Psoas muscle (tissue), 7 donors: ENCODE measurements at regions not wholly inside any gene's neighbourhood (a gene's known extent, or its start where the extent isn't known, plus 50 kb on each side); places are given as distances from the start of the nearest gene placed in this dataset.

Experiments
- ATAC-seq, 4 donors: fragments of 200-7000 bp; cut with Tn5 transposase; one replicate each; pipeline ENCODE4 v1.9.1; 2020; ENCODE audit warnings: moderate library complexity in 3 of 4, mild to moderate bottlenecking in 2 of 4
- DNase-seq, 2 donors: peaks; one replicate each; pipeline ENCODE4 v3.0.0-alpha.2; 2020
- H3K27ac ChIP-seq: fragments of 200-600 bp; one replicate; pipeline ENCODE4 v1.8.0; 2022
- H3K27me3 ChIP-seq, 3 donors: fragments of 200-600 bp in 1 of 3; one replicate each; pipeline versions ENCODE4 v1.6.1 to v1.8.0; 2013 to 2022; ENCODE audit warnings: low read length in 2 of 3, mild to moderate bottlenecking in 2 of 3, moderate library complexity in 1 of 3; ENCODE audit not compliant: insufficient read depth in 3 of 3
- H3K36me3 ChIP-seq, 2 donors: fragments of 200-600 bp in 1 of 2; one replicate each; pipeline versions ENCODE4 v1.6.1 to v1.8.0; 2013 to 2022; ENCODE audit warnings: low read depth in 1 of 2, mild to moderate bottlenecking in 1 of 2, moderate library complexity in 1 of 2; ENCODE audit not compliant: insufficient read depth in 1 of 2
- H3K4me1 ChIP-seq: fragments of 200-600 bp; one replicate; pipeline ENCODE4 v1.8.0; 2022
- H3K4me3 ChIP-seq: fragments of 200-600 bp; one replicate; pipeline ENCODE4 v1.8.0; 2022; ENCODE audit warnings: mild to moderate bottlenecking
- H3K9me3 ChIP-seq: fragments of 200-600 bp; one replicate; pipeline ENCODE4 v1.8.0; 2022
- CTCF ChIP-seq: fragments of 200-600 bp; IDR thresholded peaks from one replicate; pipeline ENCODE4 v1.8.0; 2022; ENCODE audit warnings: antibody characterized with exemption
- WGBS, 3 donors: extraction: QIAGEN DNeasy Blood & Tissue Kit; methylation state at CpG; one replicate each; pipeline versions ENCODE4 v1.1.6 to v1.1.7; 2013; 5-methylcytosine and 5-hydroxymethylcytosine counted together
- intact Hi-C, 2 donors: fragments of 100-400 bp; cut with DNase I; formaldehyde crosslinking; loops; one replicate each; pipeline versions ENCODE4 v1.11.0 to v1.14.2; 2022
- donor health status: healthy with polysubstance abuse.
- donor health status: DM: no; HTN: no; CAD: no; lungs with moderate emphysema.
- donor health status: Bipolar disorder and iron deficiency.
- donor health status: healthy.
- donor health status: DM: yes; HTN: yes; CAD: no.
- donor health status: DM: no; HTN: no; CAD: no.
- donor health status: DM: yes; HTN: yes; CAD: no.

GRCh38 chr6:21828704-21829103, 235.2 kb downstream of the SOX4 start:
- no peak for TF ChIP-seq CTCF
- no peak for DNase-seq
- H3K36me3 ChIP-seq = no peaks in the 10 kb centered on the region
- no peak overlapping the region for H3K4me3 ChIP-seq
- no peaks in the 10 kb centered on the region for H3K4me1 ChIP-seq
- no peak for ATAC-seq
- no peaks in the 10 kb centered on the region for H3K9me3 ChIP-seq
- intact Hi-C loops = no loop called here
- no peak overlapping the region for H3K27ac ChIP-seq
- 88 to 92% (median 90%) methylated on average over 4 of the region's 4 CpGs for whole genome bisulfite sequencing, 3 donors
- H3K27me3 ChIP-seq = no peaks in the 10 kb centered on the region

- Histone ChIP-seq H3K27ac (no peak overlapping the region), H3K4me3 (no peak overlapping the region), H3K27me3 (no peaks in the 10 kb centered on the region), H3K9me3 (no peaks in the 10 kb centered on the region), H3K36me3 (no peaks in the 10 kb centered on the region), H3K4me1 (no peaks in the 10 kb centered on the region)
- no peak for TF ChIP-seq CTCF
- intact Hi-C loops = no loop called here
- WGBS, 3 donors = 87 to 94% (median 92%) methylated on average over 3 of the region's 3 CpGs
- no peak for ATAC-seq
- no peak for DNase-seq
Measured at GRCh38 chr6:21829126-21829525, 235.6 kb downstream of the SOX4 start.

GRCh38 chr6:21831521-21832291, 238.2 kb downstream of the SOX4 start:
- Histone ChIP-seq H3K27ac (no peak overlapping the region), H3K36me3 (no peaks in the 10 kb centered on the region), H3K9me3 (no peaks in the 10 kb centered on the region), H3K27me3 (no peaks in the 10 kb centered on the region), H3K4me3 (no peak overlapping the region), H3K4me1 (no peaks in the 10 kb centered on the region)
- intact Hi-C loops = no loop called here
- no peak for TF ChIP-seq CTCF
- no peak for ATAC-seq
- WGBS, 3 donors = 65 to 72% (median 66%) methylated on average over 8 of the region's 8 CpGs
- DNase-seq = no peak

GRCh38 chr6:21836277-21836676, 242.7 kb downstream of the SOX4 start:
- H3K4me3 ChIP-seq = no peak overlapping the region
- intact Hi-C loops = no loop called here
- H3K9me3 ChIP-seq = no peaks in the 10 kb centered on the region
- DNase-seq (no peak), ATAC-seq (no peak)
- H3K36me3 ChIP-seq = no peaks in the 10 kb centered on the region
- no peak for TF ChIP-seq CTCF
- H3K27ac ChIP-seq = no peak overlapping the region
- 55 to 59% (median 57%) methylated on average over 7 of the region's 7 CpGs for WGBS, 3 donors
- H3K4me1 ChIP-seq = no peaks in the 10 kb centered on the region
- H3K27me3 ChIP-seq = no peaks in the 10 kb centered on the region
